LNCAP (cell line): ENCODE measurements at regions not wholly inside any gene's neighbourhood (a gene's known extent, or its start where the extent isn't known, plus 50 kb on each side); places are given as distances from the start of the nearest gene placed in this dataset.

Experiments
- CTCF ChIP-seq: fragments of 450-650 bp; IDR thresholded peaks from 2 replicates; pipeline ENCODE4 v1.5.1; 2017; ENCODE audit warnings: mild to moderate bottlenecking

GRCh38 chr1:221940631-221941030 lies 198.7 kb upstream of the DUSP10 start:
- TF ChIP-seq CTCF: no peak

GRCh38 chr1:221939607-221940006 lies 197.7 kb upstream of the DUSP10 start:
- TF ChIP-seq CTCF: no peak

GRCh38 chr1:221937155-221937953 lies 195.5 kb upstream of the DUSP10 start:
- no peak for TF ChIP-seq CTCF

GRCh38 chr1:221933814-221934213 lies 191.9 kb upstream of the DUSP10 start:
- TF ChIP-seq CTCF: no peak

- TF ChIP-seq CTCF: no peak
Observed at GRCh38 chr1:221926441-221926840, 184.6 kb upstream of the DUSP10 start.

- TF ChIP-seq CTCF: no peak
Observed at GRCh38 chr1:221925947-221926346, 184.1 kb upstream of the DUSP10 start.

GRCh38 chr1:221923929-221924598 lies 182.2 kb upstream of the DUSP10 start:
- no peak for TF ChIP-seq CTCF
